ENCODE measurements at regions not wholly inside any gene's neighbourhood (a gene's known extent, or its start where the extent isn't known, plus 50 kb on each side); places are given as distances from the start of the nearest gene placed in this dataset.

- TF ChIP-seq CTCF (IDR thresholded peaks at IDR 0.05) (no peak), POLR2AphosphoS5 (IDR thresholded peaks at IDR 0.05) (no peak)
Observed at GRCh38 chr5:159730285-159730684, 186.0 kb upstream of the ADRA1B start.

Data from breast epithelium (tissue), 3 donors.